GM12878 (cell line): ENCODE measurements at regions not wholly inside any gene's neighbourhood (a gene's known extent, or its start where the extent isn't known, plus 50 kb on each side); places are given as distances from the start of the nearest gene placed in this dataset.

ENCODE experiments used
- ATAC-seq: fragments of 200-7000 bp; cut with Tn5 transposase; 3 replicates; pipeline ENCODE4 v1.9.1; 2020; ENCODE audit warnings: mild to moderate bottlenecking, moderate library complexity
- BruUV-seq: library from RNA; stranded (reverse); fragments of 400-500 nt; replicated peaks from 2 replicates; lab custom pipeline; 2021; lab: Mats Ljungman, UMichigan
- CTCF ChIA-PET: fragments of 300-600 bp; sonication (Branson Sonifier 250); formaldehyde crosslinking; extraction: SDS; loops from one replicate; lab custom pipeline; 2021; ENCODE audit warnings: inconsistent platforms; lab: Yijun Ruan, JAX
- POLR2A ChIA-PET: fragments of 350-600 bp; formaldehyde crosslinking; extraction: SDS; loops from one replicate; lab custom pipeline; 2021; ENCODE audit warnings: inconsistent platforms; lab: Charles Lee
- RAD21 ChIA-PET: fragments of 300-600 bp; sonication (Branson Sonifier 250); formaldehyde crosslinking; loops from one replicate; lab custom pipeline; 2023; ENCODE audit warnings: antibody characterized with exemption; ENCODE audit not compliant: unreplicated experiment; lab: Charles Lee
- SMC1A ChIA-PET: fragments of 300-600 bp; sonication (Branson Sonifier 250); formaldehyde crosslinking; loops from one replicate; lab custom pipeline; 2023; ENCODE audit not compliant: unreplicated experiment, uncharacterized antibody; lab: Charles Lee
- DNase-seq: peaks from one replicate; pipeline ENCODE4 v3.0.0-alpha.2; 2011; ENCODE audit warnings: low read depth, low spot score
- FAIRE-seq: peaks from 3 replicates; lab custom pipeline; 2011; peaks lifted over from hg19 to GRCh38; lab: Jason Lieb, UNC
- H2AFZ ChIP-seq: 2 replicates; pipeline ENCODE4 v1.6.0; 2011; ENCODE audit warnings: low read depth, low read length, control low read depth; ENCODE audit not compliant: control insufficient read depth
- H3K27ac ChIP-seq: 2 replicates; pipeline ENCODE4 v1.5.1; 2011; ENCODE audit warnings: control low read depth; ENCODE audit not compliant: control insufficient read depth, insufficient read depth
- H3K27me3 ChIP-seq, 2 experiments: replicated peaks in 1 of 2; 2 replicates each; pipeline versions ENCODE4 v1.6.0 to v1.6.1; 2011; ENCODE audit warnings: low read length in 1 of 2; ENCODE audit not compliant: control insufficient read depth in 2 of 2, insufficient read depth in 2 of 2
- H3K36me3 ChIP-seq, 2 experiments: 2 replicates each; pipeline ENCODE4 v1.5.1; 2011; ENCODE audit warnings: low read length in 1 of 2; ENCODE audit not compliant: control insufficient read depth in 2 of 2, insufficient read depth in 2 of 2
- H3K4me1 ChIP-seq: 2 replicates; pipeline ENCODE4 v1.6.1; 2011; ENCODE audit warnings: mild to moderate bottlenecking, low read length, moderate library complexity, mixed read lengths; ENCODE audit not compliant: control insufficient read depth, insufficient read depth
- H3K4me2 ChIP-seq: 2 replicates; pipeline ENCODE4 v1.6.0; 2011; ENCODE audit warnings: control low read depth; ENCODE audit not compliant: control insufficient read depth, insufficient read depth
- H3K4me3 ChIP-seq: fragments of 200-600 bp; sonication (generic); 2 replicates; pipeline ENCODE4 v1.5.1; 2016
- H3K79me2 ChIP-seq: 2 replicates; pipeline ENCODE4 v1.6.0; 2011; ENCODE audit warnings: low read length; ENCODE audit not compliant: control insufficient read depth, insufficient read depth
- H3K9ac ChIP-seq: 2 replicates; pipeline ENCODE4 v1.8.0; 2011; ENCODE audit warnings: low read length, control low read depth, mixed read lengths; ENCODE audit not compliant: control insufficient read depth, insufficient read depth
- H3K9me3 ChIP-seq: replicated peaks from 3 replicates; pipeline ENCODE4 v1.5.1; 2011; ENCODE audit warnings: mild to moderate bottlenecking, low read length; ENCODE audit not compliant: control insufficient read depth, insufficient read depth
- H4K20me1 ChIP-seq: 2 replicates; pipeline ENCODE4 v1.6.0; 2011; ENCODE audit not compliant: control insufficient read depth, insufficient read depth
- ASH2L ChIP-seq: fragments of 300-600, 200-600 bp; sonication (generic); IDR thresholded peaks from 2 replicates; pipeline ENCODE4 v1.6.1; 2017; ENCODE audit warnings: low read depth, mild to moderate bottlenecking, borderline replicate concordance
- ATF3 ChIP-seq: IDR thresholded peaks from 2 replicates; pipeline ENCODE4 v1.6.1; 2011; ENCODE audit warnings: low read depth, mild to moderate bottlenecking, low read length, moderate library complexity, borderline replicate concordance; ENCODE audit errors: extremely low read depth
- BCLAF1 ChIP-seq: fragments of 450-650 bp; IDR thresholded peaks from 2 replicates; pipeline ENCODE4 v1.6.1; 2017; ENCODE audit warnings: antibody characterized with exemption, mild to moderate bottlenecking, moderate library complexity
- HDAC6 ChIP-seq: fragments of 200-600 bp; sonication (generic); IDR thresholded peaks from one replicate; pipeline ENCODE4 v1.8.0; 2017; ENCODE audit warnings: antibody characterized with exemption; ENCODE audit not compliant: unreplicated experiment
- NFYA ChIP-seq: IDR thresholded peaks from 2 replicates; pipeline ENCODE4 v1.6.1; 2011; ENCODE audit warnings: low read depth, mild to moderate bottlenecking, low read length, improper control_type of control experiment, borderline replicate concordance
- NR2C2 ChIP-seq: IDR thresholded peaks from 2 replicates; pipeline ENCODE4 v1.6.1; 2011; ENCODE audit warnings: borderline replicate concordance, low read depth; ENCODE audit not compliant: control insufficient read depth, insufficient read length
- RB1 ChIP-seq: fragments of 450-650 bp; formaldehyde crosslinking; IDR thresholded peaks from 2 replicates; pipeline ENCODE4 v1.6.1; 2017; ENCODE audit warnings: mild to moderate bottlenecking, borderline replicate concordance
- RCOR1 ChIP-seq: conservative IDR thresholded peaks from 2 replicates; pipeline ENCODE4 v1.6.1; 2012; ENCODE audit warnings: low read depth, low read length, improper control_type of control experiment
- RFX5 ChIP-seq: IDR thresholded peaks from 2 replicates; pipeline ENCODE4 v1.6.1; 2011; ENCODE audit warnings: low read depth, low read length, improper control_type of control experiment
- SIN3A ChIP-seq: IDR thresholded peaks from 2 replicates; pipeline ENCODE4 v1.6.1; 2012; ENCODE audit warnings: low read depth, low read length, improper control_type of control experiment
- SMAD1 ChIP-seq: fragments of 450-650 bp; IDR thresholded peaks from 2 replicates; pipeline ENCODE4 v1.6.1; 2018; ENCODE audit warnings: mild to moderate bottlenecking, low read depth; ENCODE audit not compliant: partially characterized antibody
- SRF ChIP-seq, 2 experiments: IDR thresholded peaks; 2 replicates each; pipeline ENCODE4 v1.6.1; 2011; ENCODE audit warnings: low read depth in 2 of 2, low read length in 2 of 2, mild to moderate bottlenecking in 1 of 2, moderate library complexity in 1 of 2
- WGBS: methylation state at CpG from one replicate; pipeline ENCODE4 v1.1.6; 2016; ENCODE audit warnings: low lambda C conversion rate; ENCODE audit not compliant: insufficient replicate concordance, insufficient coverage; ENCODE audit errors: missing lambda C conversion rate; 5-methylcytosine and 5-hydroxymethylcytosine counted together
- in situ Hi-C: fragments of 300-500 bp; cut with MboI; formaldehyde crosslinking; loops from 9 replicates; pipeline ENCODE4 v1.14.3; 2018; ENCODE audit warnings: mixed read lengths
- intact Hi-C: fragments of 100-400 bp; cut with micrococcal nuclease; formaldehyde crosslinking; loops from one replicate; pipeline ENCODE4 v1.14.2; 2022; ENCODE audit not compliant: unreplicated experiment

- 32% methylated on average over 8 of the region's 11 CpGs for whole genome bisulfite sequencing
- Histone ChIP-seq H3K27me3 (no peaks in the 10 kb centered on the region), H4K20me1 (no peaks in the 10 kb centered on the region), H3K36me3 (no peaks in the 10 kb centered on the region), H3K4me3 (no peak overlapping the region), H3K9ac (no peak overlapping the region), H3K27ac (no peak overlapping the region)
- RAD21 ChIA-PET: no interaction called here
- CTCF ChIA-PET: no interaction called here
- FAIRE-seq: no peak
- in situ Hi-C loops: no loop called here
- DNase-seq: no peak
- TF ChIP-seq RCOR1 (no peak), ATF3 (no peak), SMAD1 (no peak), NR2C2 (no peak), SRF (IDR thresholded peaks at IDR 0.05; ENCODE audit: low read depth in 2 of 2, low read length in 2 of 2) (no peak), BCLAF1 (no peak), HDAC6 (no peak), ASH2L (no peak), NFYA (no peak), RFX5 (no peak), SIN3A (no peak), RB1 (no peak)
- TF ChIP-seq, all 136 proteins: peak for 0
- Histone ChIP-seq H3K9me3 (no peaks in the 10 kb centered on the region; the same call in 2 of the 3 replicates), H3K4me1 (no peaks in the 10 kb centered on the region), H2AFZ (no peak overlapping the region), H3K79me2 (no peaks in the 10 kb centered on the region), H3K4me2 (no peak overlapping the region)
- POLR2A ChIA-PET: no interaction called here
- intact Hi-C loops: no loop called here
- no peak for ATAC-seq
- SMC1A ChIA-PET: interaction anchor here (0.7 kb wide), 1 partner anchor 9 kb away, joined by 4 read pairs; no protein-coding TSS in a partner anchor
- BruUV-seq: no TSS peak
Observed at GRCh38 chr1:4129693-4130092, 229.6 kb upstream of the C1orf174 start.
